IPS-18c (cell line): ENCODE measurements at regions not wholly inside any gene's neighbourhood (a gene's known extent, or its start where the extent isn't known, plus 50 kb on each side); places are given as distances from the start of the nearest gene placed in this dataset.
"Not testable (repeated sequence)": the region's sequence is repeated elsewhere in the genome, so short reads cannot be mapped to it uniquely, and the experiment has no call there.

Experiments used
- H3K4me3 ChIP-seq: 2 replicates; pipeline ENCODE4 v1.7.0; 2013; ENCODE audit warnings: low read depth, mild to moderate bottlenecking, low read length, moderate library complexity; ENCODE audit not compliant: insufficient read depth
- H3K9me3 ChIP-seq: one replicate; pipeline ENCODE4 v1.6.1; 2013; ENCODE audit warnings: mild to moderate bottlenecking, low read length, moderate library complexity; ENCODE audit not compliant: control insufficient read depth, insufficient read depth

DNA sequence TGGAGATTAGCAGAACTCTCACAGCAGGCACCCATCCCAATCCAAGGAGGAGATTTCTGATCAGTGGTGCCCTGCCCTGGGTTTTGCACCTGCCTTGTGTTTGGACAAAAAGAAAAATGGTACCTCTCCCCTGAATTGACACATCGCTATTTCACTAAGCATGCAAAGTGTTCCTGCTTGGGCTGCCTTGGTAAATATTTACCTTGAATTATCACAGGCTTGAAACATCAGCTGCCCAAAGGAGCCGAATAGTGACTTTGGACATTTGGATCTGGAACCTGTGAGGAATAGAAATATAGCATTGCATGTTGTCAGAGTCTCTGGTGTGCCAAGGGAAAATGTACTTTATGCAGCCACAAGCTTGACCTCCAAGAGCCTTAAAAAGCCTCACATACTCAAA lies 926.4 kb upstream of the FANCL start:
- no peak overlapping the region for H3K4me3 ChIP-seq
- H3K9me3 ChIP-seq, result peaks cover 2% of the 10 kb centered on the region

DNA sequence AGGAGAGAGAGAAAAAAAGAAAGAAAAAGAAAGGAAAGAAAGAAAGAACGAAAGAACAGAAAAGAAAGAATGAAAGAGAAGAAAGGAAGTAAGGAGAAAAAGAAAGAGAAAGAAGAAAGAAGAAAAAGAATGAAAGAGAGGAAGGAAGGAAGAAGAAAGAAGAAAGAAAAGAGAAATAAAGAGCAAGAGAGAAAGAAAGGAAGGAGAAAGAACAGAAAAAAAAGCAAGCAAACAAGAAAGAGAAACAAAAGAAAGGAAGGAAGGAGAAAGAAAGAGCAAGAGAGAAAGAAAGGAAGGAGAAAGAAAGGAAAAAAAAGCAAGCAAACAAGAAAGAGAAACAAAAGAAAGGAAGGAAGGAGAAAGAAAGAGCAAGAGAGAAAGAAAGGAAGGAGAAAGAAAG lies 916.8 kb upstream of the FANCL start:
- not testable (repeated sequence) for H3K4me3 ChIP-seq, H3K9me3 ChIP-seq

DNA sequence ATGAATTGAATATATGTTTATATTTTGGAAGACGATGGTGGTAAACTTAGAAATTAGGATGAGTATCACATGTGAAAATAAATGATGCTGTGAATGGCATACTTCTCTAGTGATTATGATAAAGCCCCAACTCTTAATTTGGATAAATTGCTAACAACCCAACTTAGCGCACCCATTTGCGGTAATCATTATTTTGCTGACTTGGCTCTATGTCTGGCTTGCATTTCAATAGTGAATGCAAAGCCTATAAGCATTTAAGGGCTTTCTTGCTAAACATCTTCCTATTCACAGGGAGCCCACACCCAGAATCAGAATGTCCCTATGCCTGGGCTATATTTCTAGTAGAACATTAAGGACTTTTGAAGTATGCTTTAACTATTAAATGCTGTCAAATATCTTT lies 910.7 kb upstream of the FANCL start:
- H3K9me3 ChIP-seq, result no peaks in the 10 kb centered on the region

DNA sequence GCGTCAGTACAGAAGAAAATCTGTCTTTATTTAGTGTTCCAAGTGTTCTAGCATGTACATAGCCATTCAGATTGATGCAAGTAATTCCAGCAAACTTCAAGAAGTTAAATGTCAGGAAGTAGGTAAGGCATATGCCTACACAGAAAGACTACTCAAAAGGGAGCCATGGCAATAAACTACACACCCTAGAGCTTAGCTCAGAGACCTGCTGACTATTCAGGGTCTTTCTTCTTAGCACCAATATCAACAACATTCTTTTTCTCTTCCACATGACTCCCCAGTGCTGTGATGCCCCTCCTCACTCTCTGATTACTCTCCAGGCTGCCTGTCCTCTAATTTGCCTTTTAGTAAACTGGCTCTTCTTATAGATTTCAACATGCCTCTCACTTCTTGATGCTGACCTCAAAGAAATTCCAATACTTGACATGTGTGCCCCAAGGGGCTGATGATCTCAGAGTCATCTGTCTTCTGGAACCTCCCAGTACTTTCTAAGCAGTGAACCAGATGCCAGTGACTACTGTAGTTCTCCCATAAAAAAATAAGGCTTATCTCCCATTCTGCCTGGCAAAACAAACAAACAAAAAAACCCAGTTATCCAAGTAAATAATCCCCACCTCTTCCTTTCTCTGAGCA lies 909.2 kb upstream of the FANCL start:
- Histone ChIP-seq H3K4me3 (no peak overlapping the region), H3K9me3 (no peaks in the 10 kb centered on the region)

More for the DNA sequence above, 910.7 kb upstream of the FANCL start:
- no peak overlapping the region for H3K4me3 ChIP-seq

DNA sequence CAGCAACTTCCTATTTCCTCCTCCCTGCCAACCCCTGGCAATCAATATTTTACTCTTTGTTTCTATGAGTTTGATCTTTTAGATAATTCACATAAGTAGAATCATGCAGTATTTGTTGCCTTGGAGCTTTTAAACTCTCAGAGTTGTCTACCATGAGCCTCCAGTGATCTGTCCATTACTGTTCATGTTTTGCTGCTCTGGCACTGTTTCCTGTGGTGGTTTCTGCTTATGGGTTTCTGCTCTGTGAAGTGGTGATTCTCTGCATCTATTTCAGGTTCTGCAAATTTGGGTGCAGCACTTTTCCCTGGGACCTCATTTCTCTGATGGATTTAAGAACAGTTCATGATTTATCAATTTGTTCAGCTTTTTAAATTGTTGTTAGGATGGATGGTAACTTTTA lies 908.1 kb upstream of the FANCL start:
- Histone ChIP-seq H3K4me3 (no peak overlapping the region), H3K9me3 (no peaks in the 10 kb centered on the region)

DNA sequence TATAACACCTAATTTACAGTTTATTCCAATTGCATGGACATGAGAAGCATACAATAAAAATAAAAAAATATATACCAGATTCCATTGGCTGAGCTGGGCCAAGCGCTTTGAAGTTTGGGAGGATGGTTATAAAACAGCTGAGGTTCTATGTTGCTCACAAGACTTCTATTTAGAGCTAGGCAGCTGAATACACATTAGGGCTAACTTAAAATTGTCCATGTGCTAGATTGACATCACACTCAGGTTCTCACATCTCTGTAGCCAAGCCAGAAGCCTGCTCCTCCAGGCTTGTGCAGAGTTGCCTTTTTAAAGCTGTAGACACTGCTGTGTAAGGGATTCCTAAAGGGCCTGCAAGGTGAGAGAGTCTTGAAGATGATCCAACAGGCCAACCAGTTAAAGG lies 871.1 kb upstream of the FANCL start:
- H3K4me3 ChIP-seq, result no peak overlapping the region

DNA sequence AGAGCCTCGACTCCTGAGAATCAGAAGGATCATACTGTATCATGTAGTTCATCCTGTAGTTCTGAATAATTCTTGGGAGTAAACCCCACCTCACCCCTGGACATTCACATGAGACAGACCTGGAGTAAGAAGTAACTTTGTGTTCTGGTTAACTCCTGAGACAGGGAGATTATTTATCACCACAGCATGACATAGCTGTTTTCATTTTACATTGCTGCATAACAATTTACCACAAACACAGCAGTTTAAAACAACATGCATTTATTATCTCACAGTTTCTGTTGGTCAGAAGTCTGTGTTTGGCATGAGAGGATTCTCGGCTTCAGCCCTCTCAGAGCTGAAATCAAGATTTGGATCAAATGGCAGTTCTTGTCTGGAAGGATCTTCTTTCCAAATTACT lies 855.8 kb upstream of the FANCL start:
- H3K9me3 ChIP-seq, result peaks cover 5% of the 10 kb centered on the region
- H3K4me3 ChIP-seq, result no peak overlapping the region

More for the DNA sequence above, 871.1 kb upstream of the FANCL start:
- no peaks in the 10 kb centered on the region for H3K9me3 ChIP-seq

DNA sequence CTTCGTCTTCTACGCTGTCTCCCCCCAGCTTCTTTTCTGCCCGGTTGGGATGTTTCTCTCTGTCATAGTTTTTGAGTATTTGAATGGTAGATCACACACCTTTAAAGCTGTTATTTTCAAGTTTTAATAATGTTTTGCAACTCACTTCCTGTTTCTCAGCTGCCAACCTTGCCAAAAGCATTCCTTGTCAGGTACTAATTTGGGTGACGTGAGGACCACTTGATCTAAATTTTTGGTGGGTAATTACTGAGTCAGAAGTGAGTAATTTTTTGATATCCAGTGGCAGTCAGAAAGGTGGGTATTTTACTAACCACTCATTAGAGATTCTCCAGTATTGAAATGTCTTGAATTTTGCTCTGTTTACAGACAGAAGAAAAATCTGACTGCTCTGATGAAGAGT lies 852.4 kb upstream of the FANCL start:
- Histone ChIP-seq H3K4me3 (no peak overlapping the region), H3K9me3 (peaks cover 5% of the 10 kb centered on the region)

DNA sequence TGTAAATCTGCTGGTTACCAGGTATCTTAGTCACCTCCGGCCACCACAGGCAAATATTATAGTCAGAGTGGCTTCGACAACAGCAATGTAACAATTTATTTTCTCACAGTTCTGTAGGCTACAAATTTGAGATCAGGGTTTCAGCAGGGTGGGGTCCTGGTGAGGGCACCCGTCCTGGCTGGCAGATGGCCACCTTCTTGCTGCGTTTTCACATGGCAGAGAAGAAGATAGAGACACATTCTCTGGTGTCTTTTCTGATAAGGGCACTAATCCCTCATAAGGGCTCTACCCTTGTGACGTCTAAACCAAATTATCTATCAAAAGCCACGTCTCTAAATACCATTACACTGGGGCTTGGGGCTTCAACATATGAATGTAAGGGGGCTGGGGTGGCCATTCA lies 843.2 kb upstream of the FANCL start:
- H3K9me3 ChIP-seq, result no peaks in the 10 kb centered on the region
- no peak overlapping the region for H3K4me3 ChIP-seq

DNA sequence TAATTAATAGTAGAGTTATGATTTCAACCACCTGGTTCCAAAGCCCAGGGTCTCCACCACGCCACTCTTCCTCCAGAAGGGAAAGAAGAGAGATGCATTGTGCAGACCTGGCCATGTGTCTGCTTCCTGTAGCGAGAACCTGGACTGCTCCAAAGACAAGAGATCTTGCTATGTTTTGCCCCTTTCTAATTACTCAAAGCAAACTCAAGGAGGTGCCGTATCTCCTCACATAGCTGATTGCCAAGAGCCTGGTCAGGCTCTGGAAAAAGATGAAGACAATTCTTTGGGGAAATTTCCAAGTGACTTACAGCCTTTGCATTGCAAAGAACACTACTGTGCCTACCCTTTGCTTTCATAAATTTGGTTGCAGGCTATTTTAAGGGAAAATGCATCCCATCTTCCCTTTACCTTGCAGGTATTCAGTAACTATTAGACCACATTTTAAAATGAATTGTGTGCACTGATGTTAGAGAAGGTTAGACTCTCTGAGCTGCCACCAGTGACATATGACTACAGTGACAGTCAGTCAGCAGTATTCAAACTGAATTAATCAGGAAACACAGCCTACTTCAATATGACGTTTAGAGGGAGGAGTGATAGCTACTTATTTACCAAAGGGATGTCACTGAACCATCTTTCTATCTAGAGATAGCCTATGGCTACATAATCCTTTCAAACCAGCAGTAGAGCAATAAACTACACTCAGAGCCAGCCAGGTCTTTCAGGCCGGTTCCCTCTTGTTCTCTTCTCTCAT lies 842.1 kb upstream of the FANCL start:
- Histone ChIP-seq H3K4me3 (no peak overlapping the region), H3K9me3 (no peaks in the 10 kb centered on the region)

DNA sequence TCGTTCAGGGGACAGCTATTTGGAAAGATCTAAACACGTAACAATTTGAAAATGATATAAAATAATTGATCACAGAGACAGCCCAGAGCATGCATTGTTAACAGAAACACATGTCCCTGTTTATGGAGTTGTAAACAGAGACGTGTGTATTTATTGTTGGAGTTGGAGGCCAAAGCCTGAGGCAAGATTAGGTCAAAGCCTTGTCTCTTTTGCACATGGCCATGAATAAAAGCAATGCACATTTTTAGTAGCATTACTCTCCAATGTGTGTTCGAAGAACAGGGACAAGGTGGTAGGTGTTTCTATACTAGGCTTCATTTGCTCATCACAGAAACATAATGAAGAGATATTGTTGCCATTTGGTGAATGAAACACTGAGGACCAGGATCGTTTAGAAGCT lies 841.5 kb upstream of the FANCL start:
- Histone ChIP-seq H3K4me3 (no peak overlapping the region), H3K9me3 (no peaks in the 10 kb centered on the region)

DNA sequence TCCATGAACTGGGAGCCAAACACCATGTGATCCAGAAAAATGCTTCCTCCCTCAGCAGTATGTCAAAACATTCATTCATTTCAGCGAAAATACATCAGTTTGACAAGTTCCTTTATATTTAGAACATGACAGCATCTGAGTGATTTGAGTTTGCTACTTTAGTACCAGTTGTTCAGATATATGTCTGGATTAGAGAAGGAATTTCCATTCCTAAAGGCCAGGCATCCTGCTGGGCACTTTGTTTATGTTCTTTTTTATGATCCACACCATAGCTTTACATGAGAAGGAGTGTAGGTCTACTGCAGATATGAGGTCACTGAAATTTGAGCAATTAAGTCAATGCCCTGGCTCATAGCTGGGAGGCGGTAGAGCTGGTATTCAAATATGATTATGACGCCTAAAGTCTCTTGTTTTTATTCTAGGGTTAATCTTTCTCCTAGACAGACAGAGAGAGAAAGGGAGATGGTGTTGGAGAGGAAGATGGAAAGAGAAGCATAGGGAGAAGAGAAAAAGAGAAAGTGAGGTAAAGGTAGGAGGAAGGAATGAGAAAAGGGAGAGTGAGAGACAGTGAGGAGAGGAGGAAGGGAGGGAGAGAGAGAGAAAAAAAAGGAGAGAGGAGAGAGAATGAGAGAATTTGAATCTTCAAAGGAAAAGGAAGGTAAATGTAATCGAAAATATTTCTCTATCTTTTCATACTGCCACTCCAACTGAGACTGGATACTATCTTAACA lies 839.5 kb upstream of the FANCL start:
- Histone ChIP-seq H3K9me3 (no peaks in the 10 kb centered on the region), H3K4me3 (no peak overlapping the region)

DNA sequence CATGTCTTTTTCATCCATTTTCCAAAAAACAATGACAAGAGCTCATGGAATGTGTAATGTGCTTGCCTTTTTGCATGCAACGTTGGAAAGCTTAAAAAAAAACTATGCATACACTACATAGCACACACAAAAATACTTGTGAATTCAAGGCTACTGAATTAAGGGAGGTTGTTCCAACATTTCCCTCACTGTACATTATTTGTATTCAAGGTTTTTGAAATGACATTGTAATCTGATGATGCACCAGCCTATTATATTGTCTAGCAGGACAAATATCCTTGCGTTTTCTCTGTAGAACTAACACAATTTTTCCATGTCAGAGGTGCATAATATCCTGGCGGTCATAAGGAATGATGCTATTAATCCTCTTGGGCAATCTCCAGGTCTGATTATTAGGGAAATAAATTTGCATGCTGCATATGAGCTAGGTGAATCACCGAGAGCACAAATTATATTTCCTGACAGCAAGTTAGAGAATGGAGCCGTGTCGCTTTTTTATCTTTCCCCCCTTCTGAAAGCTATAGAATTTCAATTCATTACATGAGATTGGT lies 836.9 kb upstream of the FANCL start:
- no peak overlapping the region for H3K4me3 ChIP-seq
- H3K9me3 ChIP-seq, result no peaks in the 10 kb centered on the region

DNA sequence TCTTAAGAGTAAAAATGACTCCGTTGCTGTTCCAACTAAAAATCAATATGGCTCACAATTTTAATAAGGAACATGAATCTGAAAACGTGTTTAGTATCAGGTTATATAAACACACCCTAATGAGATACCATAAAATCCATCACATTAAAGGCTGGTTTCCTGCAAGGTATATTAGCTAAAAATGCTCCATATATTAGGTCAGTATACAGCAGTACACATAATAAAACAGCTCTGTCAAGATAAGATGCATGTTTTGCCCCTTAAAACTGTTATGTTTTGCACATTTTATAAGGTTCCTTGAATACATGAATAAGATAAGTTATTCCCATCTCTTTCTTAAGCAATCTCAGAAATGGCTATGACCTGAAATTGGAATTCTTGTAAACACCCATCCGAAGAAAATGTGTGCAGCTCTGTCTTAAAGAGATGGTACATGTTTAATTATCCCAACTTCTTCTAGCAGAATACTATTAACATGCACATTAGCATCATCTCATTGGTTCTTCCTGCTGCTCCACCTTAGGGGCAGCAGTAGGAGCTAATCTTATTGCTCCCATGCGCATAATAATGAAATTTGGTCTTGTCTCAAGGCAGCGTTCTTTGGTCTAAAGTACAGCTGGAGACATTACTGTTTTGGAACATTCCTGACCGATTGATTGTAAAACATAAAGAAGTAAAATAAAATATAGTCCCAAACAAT lies 836.1 kb upstream of the FANCL start:
- H3K9me3 ChIP-seq, result no peaks in the 10 kb centered on the region
- H3K4me3 ChIP-seq, result no peak overlapping the region

DNA sequence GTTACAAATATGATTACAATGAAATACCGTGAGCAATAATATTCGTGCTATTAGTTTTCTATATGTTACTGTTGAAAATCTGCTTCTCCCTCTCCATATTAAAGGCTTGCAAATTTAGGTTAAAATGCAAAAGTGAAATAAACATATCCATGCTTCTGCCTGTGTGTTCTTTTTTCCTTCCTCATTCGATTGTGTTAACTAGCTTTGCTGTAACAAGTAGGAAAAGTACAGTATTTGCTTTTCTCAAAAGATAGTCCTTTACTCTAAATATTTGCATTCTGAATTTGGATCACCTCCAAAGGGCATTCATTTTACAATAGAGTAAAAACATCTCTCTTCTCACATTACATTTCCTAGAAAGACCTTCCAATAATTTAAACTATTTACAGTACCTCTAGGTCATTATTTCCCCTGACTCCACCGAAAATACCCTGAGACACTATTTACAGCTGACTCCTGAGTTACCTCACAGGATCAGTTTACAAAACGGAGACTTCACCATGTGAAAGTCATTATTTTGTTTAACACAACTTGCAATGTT lies 835.0 kb upstream of the FANCL start:
- Histone ChIP-seq H3K4me3 (no peak overlapping the region), H3K9me3 (no peaks in the 10 kb centered on the region)

DNA sequence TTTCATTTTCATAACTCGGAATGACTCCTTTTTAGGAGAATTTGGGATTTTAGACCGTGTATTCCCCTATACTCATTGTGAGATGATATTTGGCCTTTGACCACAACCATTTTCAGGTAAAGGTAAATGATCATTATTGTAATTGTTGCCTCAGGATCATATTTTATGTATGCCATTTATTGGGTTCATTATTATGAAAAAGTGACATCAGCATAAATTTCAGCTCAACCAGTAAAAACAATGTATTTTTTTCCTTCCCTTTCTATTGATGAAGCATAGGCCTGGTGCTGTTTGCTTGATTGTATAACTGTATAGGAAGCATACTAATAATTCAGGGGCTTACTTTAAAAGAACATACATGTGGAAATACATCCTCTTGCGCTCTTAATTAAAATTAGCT lies 832.9 kb upstream of the FANCL start:
- Histone ChIP-seq H3K4me3 (no peak overlapping the region), H3K9me3 (no peaks in the 10 kb centered on the region)

DNA sequence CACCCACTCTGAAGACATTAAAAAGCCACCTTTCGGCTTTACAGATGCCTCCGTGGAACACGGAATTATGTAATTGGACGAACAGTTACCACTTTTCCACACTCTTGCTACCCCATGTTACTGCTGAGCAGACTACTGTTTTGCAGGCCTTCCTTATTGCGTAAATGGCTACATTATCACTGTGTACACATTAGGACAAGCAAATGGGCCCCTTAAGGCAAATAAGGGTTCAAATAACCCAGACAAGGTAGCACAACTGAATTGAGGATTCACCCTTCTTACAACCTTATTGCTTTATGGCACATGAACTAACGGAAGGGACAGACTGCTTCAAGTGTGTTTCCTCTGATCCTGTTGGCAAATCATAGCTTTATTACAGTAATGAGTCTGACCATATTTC lies 832.2 kb upstream of the FANCL start:
- Histone ChIP-seq H3K4me3 (no peak overlapping the region), H3K9me3 (no peaks in the 10 kb centered on the region)
